ENCODE measurements at regions not wholly inside any gene's neighbourhood (a gene's known extent, or its start where the extent isn't known, plus 50 kb on each side); places are given as distances from the start of the nearest gene placed in this dataset.

DNA sequence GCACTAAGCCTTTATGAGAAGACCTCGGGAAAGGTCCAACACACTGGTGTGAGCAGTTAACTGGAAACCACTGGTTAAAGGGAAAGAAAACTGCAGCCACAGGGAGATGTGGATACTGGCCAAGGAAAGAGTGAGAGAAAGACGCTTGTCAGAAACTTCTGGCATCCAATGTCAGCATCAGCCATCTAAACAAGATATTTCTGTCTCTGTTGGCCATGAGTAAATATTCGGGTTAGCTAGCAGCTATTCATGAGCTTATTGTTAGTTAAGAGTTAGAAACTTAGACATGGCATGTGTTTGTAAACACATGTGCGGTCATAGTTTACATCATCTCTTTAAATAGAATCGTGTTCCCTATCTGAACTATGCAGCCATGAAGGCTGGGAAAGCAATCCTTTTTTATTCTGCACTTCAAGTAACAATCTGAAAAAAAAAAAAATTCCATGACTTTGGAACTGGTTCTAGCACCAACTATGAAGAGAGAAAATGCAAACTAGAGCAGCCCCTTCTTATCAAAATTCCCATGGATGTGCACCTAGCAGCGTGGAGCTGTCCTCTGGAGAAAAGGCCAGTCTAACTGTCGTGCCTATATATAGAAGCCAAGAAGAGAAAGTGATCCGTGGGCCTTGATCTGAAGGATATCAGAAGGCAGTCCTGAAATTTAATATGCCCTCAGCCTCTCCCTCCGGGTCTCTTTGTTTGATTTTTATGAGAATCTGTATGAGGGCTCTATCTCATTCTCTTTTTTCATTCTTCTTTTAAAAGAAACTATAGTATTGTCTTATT lies 84.0 kb upstream of the RFX8 start:
- no peak overlapping the region for H3K9ac ChIP-seq (ENCODE audit: low read depth in 1 of 2, low read length in 2 of 2)
- H3K9me3 ChIP-seq (ENCODE audit: control insufficient read depth in 1 of 2, low read length in 2 of 2): no peaks in the 10 kb centered on the region
- no peaks in the 10 kb centered on the region for H3K27me3 ChIP-seq (ENCODE audit: control insufficient read depth in 1 of 2, insufficient read depth in 2 of 2, low read length in 2 of 2)
- no peaks in the 10 kb centered on the region for H3K36me3 ChIP-seq (ENCODE audit: control insufficient read depth in 1 of 2, insufficient read depth in 2 of 2, low read length in 2 of 2)
- no peak overlapping the region for H3K27ac ChIP-seq (ENCODE audit: low read depth, low read length)
- H3K4me3 ChIP-seq (ENCODE audit: low read depth in 1 of 2, low read length in 2 of 2): no peak overlapping the region
- no peaks in the 10 kb centered on the region for H3K4me1 ChIP-seq (ENCODE audit: control insufficient read depth in 1 of 2, insufficient read depth in 2 of 2, low read length in 2 of 2)

DNA sequence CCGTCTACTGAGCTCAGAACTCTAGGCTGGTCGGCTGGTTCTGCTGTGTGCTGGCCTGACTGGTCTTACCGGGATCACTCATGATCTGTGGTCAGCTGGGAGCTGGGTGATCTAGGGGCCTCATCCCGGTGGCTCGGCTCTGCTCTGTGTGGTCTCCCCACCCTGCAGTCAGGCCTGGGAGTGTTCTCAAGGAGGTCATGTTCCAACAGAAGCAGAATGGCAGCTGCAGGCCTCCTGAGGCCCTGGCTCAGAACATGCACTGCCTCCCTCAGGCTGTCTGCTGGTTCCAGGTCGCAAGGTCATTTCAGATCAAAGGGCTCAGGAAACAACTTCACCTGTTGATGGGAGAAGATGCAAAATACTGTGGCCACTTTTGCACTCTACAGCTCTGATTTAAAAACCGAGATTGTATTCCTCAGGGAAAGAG lies 81.1 kb upstream of the RFX8 start:
- no peak overlapping the region for H3K27ac ChIP-seq (ENCODE audit: low read depth, low read length)
- no peak overlapping the region for H3K9ac ChIP-seq (ENCODE audit: low read depth in 1 of 2, low read length in 2 of 2)
- no peak overlapping the region for H3K4me3 ChIP-seq (ENCODE audit: low read depth in 1 of 2, low read length in 2 of 2)
- no peaks in the 10 kb centered on the region for H3K27me3 ChIP-seq (ENCODE audit: control insufficient read depth in 1 of 2, insufficient read depth in 2 of 2, low read length in 2 of 2)
- H3K9me3 ChIP-seq (ENCODE audit: control insufficient read depth in 1 of 2, low read length in 2 of 2): no peaks in the 10 kb centered on the region
- H3K4me1 ChIP-seq (ENCODE audit: control insufficient read depth in 1 of 2, insufficient read depth in 2 of 2, low read length in 2 of 2): no peaks in the 10 kb centered on the region
- H3K36me3 ChIP-seq (ENCODE audit: control insufficient read depth in 1 of 2, insufficient read depth in 2 of 2, low read length in 2 of 2): no peaks in the 10 kb centered on the region

DNA sequence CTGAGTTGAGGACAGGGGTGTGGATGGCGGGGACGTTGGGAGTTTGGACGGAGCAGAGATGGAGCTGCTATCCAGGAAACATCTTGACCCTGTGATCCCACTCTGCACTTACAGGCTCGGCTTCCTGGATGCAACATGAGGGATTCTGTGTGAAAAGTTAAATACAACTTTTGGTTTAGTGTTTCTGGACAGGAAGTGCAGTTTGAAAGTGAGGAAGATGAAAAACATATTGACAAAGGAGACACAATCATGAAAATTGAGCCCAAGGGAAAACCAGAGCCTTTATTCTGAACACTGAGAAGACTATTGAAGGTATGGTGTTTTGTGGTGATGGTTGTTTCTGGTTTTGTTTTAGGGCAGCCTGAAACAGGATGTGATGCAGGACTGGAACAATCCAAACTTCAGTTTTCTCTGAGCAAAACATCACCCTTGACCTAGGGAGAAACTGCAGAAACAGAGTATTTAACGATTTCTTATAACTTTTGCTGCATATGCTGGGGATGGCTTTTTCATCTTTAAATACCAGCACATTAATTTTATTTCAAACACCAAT lies 76.5 kb upstream of the RFX8 start:
- Histone ChIP-seq H3K9ac (ENCODE audit: low read depth in 1 of 2, low read length in 2 of 2) (no peak overlapping the region), H3K27me3 (ENCODE audit: control insufficient read depth in 1 of 2, insufficient read depth in 2 of 2, low read length in 2 of 2) (no peaks in the 10 kb centered on the region), H3K9me3 (ENCODE audit: control insufficient read depth in 1 of 2, low read length in 2 of 2) (no peaks in the 10 kb centered on the region), H3K4me1 (ENCODE audit: control insufficient read depth in 1 of 2, insufficient read depth in 2 of 2, low read length in 2 of 2) (no peaks in the 10 kb centered on the region), H3K27ac (ENCODE audit: low read depth, low read length) (no peak overlapping the region), H3K4me3 (ENCODE audit: low read depth in 1 of 2, low read length in 2 of 2) (no peak overlapping the region), H3K36me3 (ENCODE audit: control insufficient read depth in 1 of 2, insufficient read depth in 2 of 2, low read length in 2 of 2) (no peaks in the 10 kb centered on the region)

DNA sequence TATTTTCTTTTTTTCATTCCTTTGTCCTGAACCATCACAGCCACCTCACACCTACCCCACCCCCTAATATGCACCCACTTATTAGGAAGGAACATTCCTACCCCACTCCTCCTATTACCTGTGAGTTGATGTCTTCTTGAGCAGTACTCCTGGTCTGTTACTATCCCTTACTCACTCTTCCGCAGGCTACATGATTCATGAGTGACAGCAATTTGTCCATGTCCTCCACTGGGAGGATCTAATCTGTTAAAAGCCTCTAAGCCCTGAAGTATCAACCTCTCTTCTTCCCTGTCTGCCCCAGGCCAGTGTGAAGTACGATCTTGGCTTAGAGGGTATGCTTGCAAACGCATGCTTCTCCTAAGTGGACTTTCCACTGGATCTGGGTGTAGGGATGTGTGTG lies 75.6 kb upstream of the RFX8 start:
- Histone ChIP-seq H3K36me3 (ENCODE audit: control insufficient read depth in 1 of 2, insufficient read depth in 2 of 2, low read length in 2 of 2) (no peaks in the 10 kb centered on the region), H3K9me3 (ENCODE audit: control insufficient read depth in 1 of 2, low read length in 2 of 2) (no peaks in the 10 kb centered on the region), H3K4me1 (ENCODE audit: control insufficient read depth in 1 of 2, insufficient read depth in 2 of 2, low read length in 2 of 2) (no peaks in the 10 kb centered on the region), H3K27me3 (ENCODE audit: control insufficient read depth in 1 of 2, insufficient read depth in 2 of 2, low read length in 2 of 2) (no peaks in the 10 kb centered on the region), H3K27ac (ENCODE audit: low read depth, low read length) (no peak overlapping the region), H3K4me3 (ENCODE audit: low read depth in 1 of 2, low read length in 2 of 2) (no peak overlapping the region), H3K9ac (ENCODE audit: low read depth in 1 of 2, low read length in 2 of 2) (no peak overlapping the region)

DNA sequence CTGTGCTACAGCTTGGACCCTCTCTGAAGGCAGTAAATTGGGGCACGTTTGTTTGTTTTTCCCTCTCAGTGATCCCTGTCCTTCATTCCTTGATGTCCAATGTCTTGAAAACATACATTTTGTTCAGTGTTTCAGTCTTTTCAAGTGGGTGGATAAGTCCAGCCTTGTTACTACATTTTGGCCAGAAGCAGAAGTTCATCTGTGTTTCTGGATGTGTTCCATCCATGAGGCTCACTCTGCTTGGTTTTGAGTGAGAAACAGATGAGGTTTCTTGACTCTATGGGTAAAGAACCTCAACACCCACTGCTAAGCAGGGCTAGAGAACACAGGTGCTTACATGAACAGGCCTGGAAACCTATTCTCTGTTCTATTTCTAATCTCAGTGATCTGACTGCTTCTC lies 74.5 kb upstream of the RFX8 start:
- Histone ChIP-seq H3K36me3 (ENCODE audit: control insufficient read depth in 1 of 2, insufficient read depth in 2 of 2, low read length in 2 of 2) (no peaks in the 10 kb centered on the region), H3K9ac (ENCODE audit: low read depth in 1 of 2, low read length in 2 of 2) (no peak overlapping the region), H3K27ac (ENCODE audit: low read depth, low read length) (no peak overlapping the region), H3K4me3 (ENCODE audit: low read depth in 1 of 2, low read length in 2 of 2) (no peak overlapping the region), H3K9me3 (ENCODE audit: control insufficient read depth in 1 of 2, low read length in 2 of 2) (no peaks in the 10 kb centered on the region), H3K27me3 (ENCODE audit: control insufficient read depth in 1 of 2, insufficient read depth in 2 of 2, low read length in 2 of 2) (no peaks in the 10 kb centered on the region), H3K4me1 (ENCODE audit: control insufficient read depth in 1 of 2, insufficient read depth in 2 of 2, low read length in 2 of 2) (no peaks in the 10 kb centered on the region)

DNA sequence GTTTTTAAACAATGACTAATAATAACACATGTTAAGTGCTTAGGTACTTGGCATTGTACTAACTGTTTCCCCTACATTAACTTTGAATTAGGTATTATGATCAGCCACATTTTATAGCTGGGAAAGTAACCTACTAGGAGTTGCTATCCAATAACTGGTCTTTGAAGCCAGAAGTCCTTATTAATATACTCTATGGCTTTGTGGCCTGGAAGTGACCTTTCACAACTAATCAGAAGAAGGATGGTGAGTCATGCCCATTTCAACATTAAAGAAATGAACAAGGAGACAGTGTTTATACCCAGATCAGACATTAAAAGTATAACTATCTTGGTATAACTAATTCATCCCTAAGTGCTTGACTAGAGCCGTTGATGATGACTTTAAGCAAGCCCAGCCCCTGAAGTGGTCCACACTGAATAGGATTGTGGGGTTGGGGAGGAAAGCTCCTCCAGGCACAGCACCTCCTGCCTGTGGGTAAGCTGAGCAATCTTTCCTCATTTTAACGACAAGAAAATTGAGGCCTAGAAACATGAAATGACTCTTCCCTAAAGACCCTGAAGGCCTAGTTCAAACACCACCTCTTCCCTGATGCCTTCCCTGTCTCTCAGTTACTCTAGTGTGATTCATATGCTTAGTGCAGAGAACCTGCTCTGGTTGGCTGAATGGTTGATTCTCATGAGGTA lies 71.6 kb upstream of the RFX8 start:
- H3K4me3 ChIP-seq (ENCODE audit: low read depth in 1 of 2, low read length in 2 of 2): no peak overlapping the region
- no peaks in the 10 kb centered on the region for H3K27me3 ChIP-seq (ENCODE audit: control insufficient read depth in 1 of 2, insufficient read depth in 2 of 2, low read length in 2 of 2)
- H3K36me3 ChIP-seq (ENCODE audit: control insufficient read depth in 1 of 2, insufficient read depth in 2 of 2, low read length in 2 of 2): no peaks in the 10 kb centered on the region
- H3K9me3 ChIP-seq (ENCODE audit: control insufficient read depth in 1 of 2, low read length in 2 of 2): no peaks in the 10 kb centered on the region
- no peak overlapping the region for H3K9ac ChIP-seq (ENCODE audit: low read depth in 1 of 2, low read length in 2 of 2)
- no peak overlapping the region for H3K27ac ChIP-seq (ENCODE audit: low read depth, low read length)
- H3K4me1 ChIP-seq (ENCODE audit: control insufficient read depth in 1 of 2, insufficient read depth in 2 of 2, low read length in 2 of 2): no peaks in the 10 kb centered on the region

DNA sequence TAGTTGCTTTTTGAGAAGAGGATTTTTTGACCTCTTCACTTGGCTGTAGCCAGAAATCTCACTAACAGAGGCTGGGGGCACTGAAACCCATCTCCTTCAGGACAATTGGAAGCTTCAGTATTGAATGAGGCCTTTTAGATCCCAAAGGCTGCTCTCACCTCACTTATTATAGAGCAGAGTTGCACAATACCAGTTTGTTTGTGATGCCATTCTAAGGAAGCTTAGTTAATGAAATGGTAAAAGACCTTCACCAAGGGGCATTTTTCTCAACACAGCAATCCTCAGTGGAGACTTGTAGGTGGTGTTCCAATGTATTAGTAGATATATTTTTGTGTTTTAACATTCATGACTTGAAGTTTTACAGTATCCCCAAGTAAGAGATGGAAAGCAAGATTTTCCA lies 71.0 kb upstream of the RFX8 start:
- Histone ChIP-seq H3K27ac (ENCODE audit: low read depth, low read length) (no peak overlapping the region), H3K36me3 (ENCODE audit: control insufficient read depth in 1 of 2, insufficient read depth in 2 of 2, low read length in 2 of 2) (no peaks in the 10 kb centered on the region)

DNA sequence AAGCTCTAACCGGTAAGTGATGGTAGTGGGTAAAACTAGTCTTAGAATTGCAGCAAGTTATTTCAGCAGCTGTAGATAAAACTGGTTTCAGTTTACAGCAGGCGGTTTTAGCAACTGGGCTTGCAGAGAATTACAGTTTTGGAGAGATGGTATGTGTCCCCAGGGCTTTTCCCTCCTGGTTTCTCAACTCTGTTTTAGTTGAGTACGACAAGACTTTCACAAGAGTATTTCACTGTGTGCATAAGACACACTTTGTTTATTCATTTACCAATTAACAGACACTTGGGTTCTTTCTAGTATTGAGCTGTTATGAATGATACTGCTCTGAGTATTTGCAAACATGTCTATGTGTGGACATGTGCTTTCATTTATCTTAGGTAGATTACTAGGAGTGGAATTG lies 65.6 kb upstream of the RFX8 start:
- H3K9me3 ChIP-seq (ENCODE audit: control insufficient read depth in 1 of 2, low read length in 2 of 2): no peaks in the 10 kb centered on the region
- no peak overlapping the region for H3K4me3 ChIP-seq (ENCODE audit: low read depth in 1 of 2, low read length in 2 of 2)
- H3K36me3 ChIP-seq (ENCODE audit: control insufficient read depth in 1 of 2, insufficient read depth in 2 of 2, low read length in 2 of 2): no peaks in the 10 kb centered on the region
- H3K4me1 ChIP-seq (ENCODE audit: control insufficient read depth in 1 of 2, insufficient read depth in 2 of 2, low read length in 2 of 2): no peaks in the 10 kb centered on the region
- H3K27me3 ChIP-seq (ENCODE audit: control insufficient read depth in 1 of 2, insufficient read depth in 2 of 2, low read length in 2 of 2): no peaks in the 10 kb centered on the region
- no peak overlapping the region for H3K27ac ChIP-seq (ENCODE audit: low read depth, low read length)
- H3K9ac ChIP-seq (ENCODE audit: low read depth in 1 of 2, low read length in 2 of 2): no peak overlapping the region

More for the DNA sequence above, 71.0 kb upstream of the RFX8 start:
- no peaks in the 10 kb centered on the region for H3K9me3 ChIP-seq (ENCODE audit: control insufficient read depth in 1 of 2, low read length in 2 of 2)
- no peak overlapping the region for H3K9ac ChIP-seq (ENCODE audit: low read depth in 1 of 2, low read length in 2 of 2)
- no peaks in the 10 kb centered on the region for H3K4me1 ChIP-seq (ENCODE audit: control insufficient read depth in 1 of 2, insufficient read depth in 2 of 2, low read length in 2 of 2)
- no peaks in the 10 kb centered on the region for H3K27me3 ChIP-seq (ENCODE audit: control insufficient read depth in 1 of 2, insufficient read depth in 2 of 2, low read length in 2 of 2)
- no peak overlapping the region for H3K4me3 ChIP-seq (ENCODE audit: low read depth in 1 of 2, low read length in 2 of 2)

DNA sequence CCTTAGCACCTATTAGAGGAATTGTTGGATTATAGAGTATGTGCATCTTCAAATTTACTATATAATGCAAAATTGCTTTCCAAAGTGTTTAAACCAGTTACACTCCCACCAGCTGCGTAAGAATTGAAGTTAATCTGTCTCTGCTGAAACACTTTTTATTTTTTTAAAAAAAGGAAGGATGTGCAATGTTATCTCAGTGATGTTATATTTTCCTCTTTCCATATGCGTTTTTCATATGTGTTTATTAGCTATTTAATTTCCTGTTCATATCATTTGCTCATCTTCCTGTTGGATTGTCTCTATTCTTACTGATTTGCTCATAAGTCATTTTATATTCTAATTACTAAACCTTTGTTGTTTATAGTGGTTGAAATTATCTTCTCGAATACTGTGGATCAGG lies 63.2 kb upstream of the RFX8 start:
- Histone ChIP-seq H3K9ac (ENCODE audit: low read depth in 1 of 2, low read length in 2 of 2) (no peak overlapping the region), H3K4me3 (ENCODE audit: low read depth in 1 of 2, low read length in 2 of 2) (no peak overlapping the region), H3K27me3 (ENCODE audit: control insufficient read depth in 1 of 2, insufficient read depth in 2 of 2, low read length in 2 of 2) (no peaks in the 10 kb centered on the region), H3K4me1 (ENCODE audit: control insufficient read depth in 1 of 2, insufficient read depth in 2 of 2, low read length in 2 of 2) (peaks cover 0 to 4% of the 10 kb centered on the region in 2 donors), H3K9me3 (ENCODE audit: control insufficient read depth in 1 of 2, low read length in 2 of 2) (no peaks in the 10 kb centered on the region), H3K27ac (ENCODE audit: low read depth, low read length) (no peak overlapping the region), H3K36me3 (ENCODE audit: control insufficient read depth in 1 of 2, insufficient read depth in 2 of 2, low read length in 2 of 2) (no peaks in the 10 kb centered on the region)

DNA sequence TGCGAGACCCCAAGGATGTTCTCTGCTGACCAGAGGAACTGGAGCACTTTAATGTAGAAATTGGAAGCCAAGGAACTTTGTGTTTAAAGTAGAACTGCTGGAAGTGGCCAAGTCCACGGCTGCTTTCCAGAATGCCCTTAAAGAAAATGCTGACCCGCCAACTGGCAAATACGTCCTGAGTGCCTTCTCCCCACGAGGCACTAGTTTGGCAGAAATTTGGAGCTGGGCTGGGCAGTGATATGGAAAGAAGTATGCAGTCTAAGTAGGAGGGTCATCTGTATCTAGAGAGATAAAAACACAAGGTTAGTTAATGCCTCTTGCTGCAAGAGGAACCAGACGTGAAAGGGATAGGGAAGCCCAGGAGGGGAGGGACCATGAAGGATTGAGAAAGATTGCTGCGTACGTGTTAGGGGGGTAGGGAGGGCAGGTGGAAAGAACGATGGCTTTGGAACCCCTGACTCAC lies 59.3 kb upstream of the RFX8 start:
- no peak overlapping the region for H3K4me3 ChIP-seq (ENCODE audit: low read depth in 1 of 2, low read length in 2 of 2)
- no peaks in the 10 kb centered on the region for H3K27me3 ChIP-seq (ENCODE audit: control insufficient read depth in 1 of 2, insufficient read depth in 2 of 2, low read length in 2 of 2)
- H3K4me1 ChIP-seq (ENCODE audit: control insufficient read depth in 1 of 2, insufficient read depth in 2 of 2, low read length in 2 of 2): peaks cover 0 to 4% of the 10 kb centered on the region in 2 donors
- H3K27ac ChIP-seq (ENCODE audit: low read depth, low read length): no peak overlapping the region
- H3K9me3 ChIP-seq (ENCODE audit: control insufficient read depth in 1 of 2, low read length in 2 of 2): no peaks in the 10 kb centered on the region
- H3K36me3 ChIP-seq (ENCODE audit: control insufficient read depth in 1 of 2, insufficient read depth in 2 of 2, low read length in 2 of 2): no peaks in the 10 kb centered on the region
- H3K9ac ChIP-seq (ENCODE audit: low read depth in 1 of 2, low read length in 2 of 2): no peak overlapping the region

Measured in duodenal mucosa (tissue), 2 donors.